NCI-H446 treated with DMSO at 0.1 percent for 48 hours (cell line): ENCODE measurements at regions not wholly inside any gene's neighbourhood (a gene's known extent, or its start where the extent isn't known, plus 50 kb on each side); places are given as distances from the start of the nearest gene placed in this dataset.
"Not testable (repeated sequence)": the region's sequence is repeated elsewhere in the genome, so short reads cannot be mapped to it uniquely, and the experiment has no call there.

ENCODE experiments used
- DNase-seq: peaks from one replicate; lab custom pipeline; 2025; lab: John Stamatoyannopoulos, UW

- DNase-seq: not testable (repeated sequence)
Measured at GRCh38 chr14:66013607-66014006, 472.6 kb upstream of the CCDC196 start.

GRCh38 chr14:66015071-66015780, 470.9 kb upstream of the CCDC196 start:
- peak; percentile 69 for DNase-seq

GRCh38 chr14:66017927-66018326, 468.2 kb upstream of the CCDC196 start:
- DNase-seq: no peak

GRCh38 chr14:66022526-66022925, 463.6 kb upstream of the CCDC196 start:
- no peak for DNase-seq

- no peak for DNase-seq
Measured at GRCh38 chr14:66025779-66026178, 460.4 kb upstream of the CCDC196 start.

- not testable (repeated sequence) for DNase-seq
Measured at GRCh38 chr14:66031981-66032380, 454.2 kb upstream of the CCDC196 start.

GRCh38 chr14:66032800-66033199, 453.4 kb upstream of the CCDC196 start:
- no peak for DNase-seq

GRCh38 chr14:66036547-66036946, 449.6 kb upstream of the CCDC196 start:
- no peak for DNase-seq

GRCh38 chr14:66037361-66037760, 448.8 kb upstream of the CCDC196 start:
- DNase-seq: no peak

- DNase-seq: no peak
Measured at GRCh38 chr14:66038212-66038611, 448.0 kb upstream of the CCDC196 start.

- DNase-seq: no peak
Measured at GRCh38 chr14:66038618-66039017, 447.6 kb upstream of the CCDC196 start.

GRCh38 chr14:66039495-66039894, 446.7 kb upstream of the CCDC196 start:
- DNase-seq: no peak

- no peak for DNase-seq
Measured at GRCh38 chr14:66041582-66041981, 444.6 kb upstream of the CCDC196 start.

GRCh38 chr14:66043921-66044320, 442.2 kb upstream of the CCDC196 start:
- DNase-seq: no peak

- no peak for DNase-seq
Measured at GRCh38 chr14:66045572-66046021, 440.6 kb upstream of the CCDC196 start.

GRCh38 chr14:66046035-66046434, 440.1 kb upstream of the CCDC196 start:
- no peak for DNase-seq

GRCh38 chr14:66046591-66046990, 439.6 kb upstream of the CCDC196 start:
- DNase-seq: no peak

- no peak for DNase-seq
Measured at GRCh38 chr14:66056268-66056907, 429.8 kb upstream of the CCDC196 start.

- DNase-seq: no peak
Measured at GRCh38 chr14:66056926-66057552, 429.1 kb upstream of the CCDC196 start.

- no peak for DNase-seq
Measured at GRCh38 chr14:66065188-66065587, 421.0 kb upstream of the CCDC196 start.

GRCh38 chr14:66066981-66067776, 419.0 kb upstream of the CCDC196 start:
- DNase-seq: peak; percentile 68

- no peak for DNase-seq
Measured at GRCh38 chr14:66069036-66069435, 417.1 kb upstream of the CCDC196 start.
